ENCODE measurements at regions not wholly inside any gene's neighbourhood (a gene's known extent, or its start where the extent isn't known, plus 50 kb on each side); places are given as distances from the start of the nearest gene placed in this dataset.

- DNase-seq (ENCODE audit: low read depth): no peak
These were observed 230.7 kb upstream of the DIO3 start for GRCh38 chr14:101330416-101331140.

GRCh38 chr14:101331141-101331525 lies 230.2 kb upstream of the DIO3 start:
- no peak for DNase-seq (ENCODE audit: low read depth)

GRCh38 chr14:101331661-101332169 lies 229.6 kb upstream of the DIO3 start:
- no peak for DNase-seq (ENCODE audit: low read depth)

- no peak for DNase-seq (ENCODE audit: low read depth)
These were observed 229.0 kb upstream of the DIO3 start for GRCh38 chr14:101332281-101332680.

- DNase-seq (ENCODE audit: low read depth): no peak
These were observed 227.7 kb upstream of the DIO3 start for GRCh38 chr14:101333335-101334280.

- DNase-seq (ENCODE audit: low read depth): no peak
These were observed 226.6 kb upstream of the DIO3 start for GRCh38 chr14:101334656-101335055.

GRCh38 chr14:101335061-101335661 lies 226.1 kb upstream of the DIO3 start:
- DNase-seq (ENCODE audit: low read depth): no peak

GRCh38 chr14:101336183-101336582 lies 225.1 kb upstream of the DIO3 start:
- DNase-seq (ENCODE audit: low read depth): no peak

GRCh38 chr14:101337053-101337452 lies 224.2 kb upstream of the DIO3 start:
- no peak for DNase-seq (ENCODE audit: low read depth)

GRCh38 chr14:101340556-101340955 lies 220.7 kb upstream of the DIO3 start:
- no peak for DNase-seq (ENCODE audit: low read depth)

- no peak for DNase-seq (ENCODE audit: low read depth)
These were observed 213.2 kb upstream of the DIO3 start for GRCh38 chr14:101347893-101348777.

- no peak for DNase-seq (ENCODE audit: low read depth)
These were observed 212.2 kb upstream of the DIO3 start for GRCh38 chr14:101349108-101349507.

- no peak for DNase-seq (ENCODE audit: low read depth)
These were observed 211.3 kb upstream of the DIO3 start for GRCh38 chr14:101350021-101350420.

GRCh38 chr14:101350691-101351090 lies 210.6 kb upstream of the DIO3 start:
- DNase-seq (ENCODE audit: low read depth): no peak

GRCh38 chr14:101351146-101351545 lies 210.1 kb upstream of the DIO3 start:
- DNase-seq (ENCODE audit: low read depth): no peak

- no peak for DNase-seq (ENCODE audit: low read depth)
These were observed 209.5 kb upstream of the DIO3 start for GRCh38 chr14:101351769-101352168.

GRCh38 chr14:101352567-101352966 lies 208.7 kb upstream of the DIO3 start:
- no peak for DNase-seq (ENCODE audit: low read depth)

GRCh38 chr14:101353422-101353821 lies 207.9 kb upstream of the DIO3 start:
- no peak for DNase-seq (ENCODE audit: low read depth)

- no peak for DNase-seq (ENCODE audit: low read depth)
These were observed 206.6 kb upstream of the DIO3 start for GRCh38 chr14:101354726-101355125.

- DNase-seq (ENCODE audit: low read depth): no peak
These were observed 206.0 kb upstream of the DIO3 start for GRCh38 chr14:101355284-101355683.

GRCh38 chr14:101357038-101357437 lies 204.3 kb upstream of the DIO3 start:
- no peak for DNase-seq (ENCODE audit: low read depth)
